DOHH2 (cell line): ENCODE measurements at regions not wholly inside any gene's neighbourhood (a gene's known extent, or its start where the extent isn't known, plus 50 kb on each side); places are given as distances from the start of the nearest gene placed in this dataset.

Source experiments
- EZH2phosphoT487 ChIP-seq: fragments of 200-600 bp; sonication (generic); IDR thresholded peaks from 2 replicates; pipeline ENCODE4 v1.6.1; 2017; ENCODE audit warnings: borderline replicate concordance, mild to moderate bottlenecking, antibody characterized with exemption, low read length, moderate library complexity, mixed read lengths
- TF ChIP-seq, protein P1 (sequence below): fragments of 200-600 bp; sonication (generic); IDR thresholded peaks from one replicate; pipeline ENCODE4 v1.5.1; 2014; ENCODE audit warnings: antibody characterized with exemption, mild to moderate bottlenecking, low read depth, low read length; ENCODE audit not compliant: poor library complexity, severe bottlenecking

DNA sequence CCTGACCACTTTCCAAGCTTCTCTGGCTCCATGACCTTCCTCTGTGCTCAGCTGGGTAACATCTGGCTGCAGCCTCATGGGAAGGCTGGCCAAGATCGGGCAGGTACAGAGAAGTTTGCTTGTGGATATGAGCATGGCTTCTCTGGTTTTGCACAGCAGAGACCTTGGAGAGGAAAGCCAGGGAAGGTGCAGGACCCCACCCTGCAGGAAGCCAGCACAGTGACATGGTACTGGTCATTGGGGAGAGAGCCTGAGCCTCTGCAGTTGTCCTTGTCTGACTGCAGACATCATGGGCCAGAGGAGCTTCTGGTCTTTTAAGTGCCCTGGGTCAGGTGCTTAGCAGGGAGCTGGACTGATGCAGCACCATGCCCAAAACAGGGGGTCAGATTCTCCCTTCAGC lies 70.6 kb upstream of the LEP start:
- TF ChIP-seq, protein P1, sequence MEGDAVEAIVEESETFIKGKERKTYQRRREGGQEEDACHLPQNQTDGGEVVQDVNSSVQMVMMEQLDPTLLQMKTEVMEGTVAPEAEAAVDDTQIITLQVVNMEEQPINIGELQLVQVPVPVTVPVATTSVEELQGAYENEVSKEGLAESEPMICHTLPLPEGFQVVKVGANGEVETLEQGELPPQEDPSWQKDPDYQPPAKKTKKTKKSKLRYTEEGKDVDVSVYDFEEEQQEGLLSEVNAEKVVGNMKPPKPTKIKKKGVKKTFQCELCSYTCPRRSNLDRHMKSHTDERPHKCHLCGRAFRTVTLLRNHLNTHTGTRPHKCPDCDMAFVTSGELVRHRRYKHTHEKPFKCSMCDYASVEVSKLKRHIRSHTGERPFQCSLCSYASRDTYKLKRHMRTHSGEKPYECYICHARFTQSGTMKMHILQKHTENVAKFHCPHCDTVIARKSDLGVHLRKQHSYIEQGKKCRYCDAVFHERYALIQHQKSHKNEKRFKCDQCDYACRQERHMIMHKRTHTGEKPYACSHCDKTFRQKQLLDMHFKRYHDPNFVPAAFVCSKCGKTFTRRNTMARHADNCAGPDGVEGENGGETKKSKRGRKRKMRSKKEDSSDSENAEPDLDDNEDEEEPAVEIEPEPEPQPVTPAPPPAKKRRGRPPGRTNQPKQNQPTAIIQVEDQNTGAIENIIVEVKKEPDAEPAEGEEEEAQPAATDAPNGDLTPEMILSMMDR = no peak
- no peak for TF ChIP-seq EZH2phosphoT487
